HepG2 (cell line): ENCODE measurements at regions not wholly inside any gene's neighbourhood (a gene's known extent, or its start where the extent isn't known, plus 50 kb on each side); places are given as distances from the start of the nearest gene placed in this dataset.

Source experiments
- ATAC-seq: fragments of 200-7000 bp; cut with Tn5 transposase; 3 replicates; pipeline ENCODE4 v1.9.1; 2020; ENCODE audit warnings: mild to moderate bottlenecking, moderate library complexity
- BruUV-seq: library from RNA; stranded (reverse); fragments of 400-500 nt; replicated peaks from 2 replicates; lab custom pipeline; 2021; lab: Mats Ljungman, UMichigan
- CTCF ChIA-PET: fragments of 300-600 bp; formaldehyde crosslinking; extraction: SDS; loops from one replicate; lab custom pipeline; 2021; ENCODE audit warnings: low total read pairs, inconsistent platforms, low intra/inter-chr PET ratio; lab: Yijun Ruan, JAX
- POLR2A ChIA-PET: fragments of 350-600 bp; sonication (Branson Sonifier 250); formaldehyde crosslinking; loops from one replicate; lab custom pipeline; 2020; ENCODE audit warnings: antibody characterized with exemption, inconsistent platforms; lab: Yijun Ruan, JAX
- DNase-seq: peaks from one replicate; pipeline ENCODE4 v3.0.0-alpha.2; 2015; ENCODE audit warnings: low spot score
- FAIRE-seq: peaks from 3 replicates; lab custom pipeline; 2011; peaks lifted over from hg19 to GRCh38; lab: Jason Lieb, UNC
- H2AFZ ChIP-seq: one replicate; pipeline ENCODE4 v1.6.1; 2011; ENCODE audit warnings: low read length, inconsistent platforms
- H3K27ac ChIP-seq: fragments of 300-600 bp; 3 replicates; pipeline ENCODE4 v1.8.0; 2011; ENCODE audit warnings: mixed run types, mild to moderate bottlenecking, mixed read lengths, low read length, inconsistent platforms; ENCODE audit not compliant: insufficient read depth; ENCODE audit errors: extremely low read length
- H3K27me3 ChIP-seq, 2 experiments: fragments of 200-600 bp in 1 of 2; 2 replicates in 1 of 2; 3 replicates in 1 of 2; pipeline versions ENCODE4 v1.6.0 to v1.8.0; 2011; ENCODE audit warnings: low read length in 2 of 2, mild to moderate bottlenecking in 2 of 2, moderate library complexity in 2 of 2, inconsistent platforms in 1 of 2; ENCODE audit not compliant: insufficient read depth in 2 of 2, control insufficient read depth in 1 of 2
- H3K36me3 ChIP-seq, 2 experiments: fragments of 200-600 bp in 1 of 2; replicated peaks in 1 of 2; 2 replicates in 1 of 2; 3 replicates in 1 of 2; pipeline versions ENCODE4 v1.5.1 to v1.8.0; 2011; ENCODE audit warnings: low read length in 2 of 2, inconsistent platforms in 1 of 2; ENCODE audit not compliant: insufficient read depth in 2 of 2, control insufficient read depth in 1 of 2
- H3K4me1 ChIP-seq: 2 replicates; pipeline ENCODE4 v1.5.1; 2012; ENCODE audit warnings: low read length, inconsistent platforms; ENCODE audit not compliant: insufficient read depth
- H3K4me2 ChIP-seq: 2 replicates; pipeline ENCODE4 v1.6.0; 2011; ENCODE audit warnings: low read depth, low read length, inconsistent platforms
- H3K4me3 ChIP-seq, 3 experiments: fragments of 200-600 bp in 1 of 3; sonication (generic), shearing (Covaris generic) in 1 of 3; replicated peaks in 1 of 3; 2 replicates each; pipeline ENCODE4 v1.5.1; 2011 to 2016; ENCODE audit warnings: low read length in 3 of 3, inconsistent platforms in 2 of 3, low read depth in 2 of 3, mild to moderate bottlenecking in 2 of 3, control low read depth in 1 of 3, mixed read lengths in 1 of 3; ENCODE audit not compliant: insufficient read depth in 1 of 3
- H3K79me2 ChIP-seq: one replicate; pipeline ENCODE4 v1.6.1; 2011; ENCODE audit warnings: low read length, inconsistent platforms; ENCODE audit not compliant: insufficient read depth
- H3K9ac ChIP-seq: 2 replicates; pipeline ENCODE4 v1.6.0; 2011; ENCODE audit warnings: mild to moderate bottlenecking, low read depth, low read length, inconsistent platforms; ENCODE audit not compliant: insufficient read depth
- H3K9me3 ChIP-seq: 2 replicates; pipeline ENCODE4 v1.5.1; 2012; ENCODE audit warnings: mild to moderate bottlenecking, low read length
- H4K20me1 ChIP-seq: 2 replicates; pipeline ENCODE4 v1.6.0; 2011; ENCODE audit warnings: inconsistent platforms, mild to moderate bottlenecking, low read length, moderate library complexity; ENCODE audit not compliant: insufficient read depth
- ATF4 ChIP-seq, 2 experiments: fragments of 450-650 bp in 1 of 2; sonication (generic) in 1 of 2; formaldehyde crosslinking; IDR thresholded peaks; 2 replicates each; pipeline versions ENCODE4 v1.5.0 to v1.8.0; 2020 to 2022; ENCODE audit warnings: mild to moderate bottlenecking in 1 of 2, missing genetic modification reagents in 1 of 2
- GLMP ChIP-seq: sonication (generic); formaldehyde crosslinking; IDR thresholded peaks from 2 replicates; pipeline ENCODE4 v1.9.0; 2021; ENCODE audit warnings: missing genetic modification reagents, mild to moderate bottlenecking, borderline replicate concordance
- HOXA9 ChIP-seq: sonication (generic); formaldehyde crosslinking; IDR thresholded peaks from 2 replicates; pipeline ENCODE4 v1.8.1; 2022; ENCODE audit warnings: missing genetic modification reagents, mild to moderate bottlenecking, moderate library complexity, borderline replicate concordance
- KIAA2018 ChIP-seq: sonication (generic); formaldehyde crosslinking; IDR thresholded peaks from 2 replicates; pipeline ENCODE4 v1.5.0; 2020; ENCODE audit warnings: mild to moderate bottlenecking, missing genetic modification reagents, borderline replicate concordance
- NFKB2 ChIP-seq: sonication (generic); formaldehyde crosslinking; IDR thresholded peaks from 2 replicates; pipeline ENCODE4 v1.4.0; 2020; ENCODE audit warnings: missing genetic modification reagents, borderline replicate concordance
- SMARCC2 ChIP-seq: fragments of 450-650 bp; IDR thresholded peaks from 2 replicates; pipeline ENCODE4 v1.6.1; 2017; ENCODE audit warnings: antibody characterized with exemption, mild to moderate bottlenecking
- TEAD3 ChIP-seq: optimal IDR thresholded peaks from 2 replicates; pipeline ENCODE3; 2016; ENCODE audit warnings: borderline replicate concordance
- THAP9 ChIP-seq: sonication (generic); formaldehyde crosslinking; IDR thresholded peaks from 2 replicates; pipeline ENCODE4; 2020; ENCODE audit warnings: missing genetic modification reagents, mild to moderate bottlenecking, borderline replicate concordance
- ZBTB20 ChIP-seq: sonication (generic); formaldehyde crosslinking; IDR thresholded peaks from 2 replicates; pipeline ENCODE4 v1.8.1; 2023; ENCODE audit warnings: missing genetic modification reagents, low read depth, mild to moderate bottlenecking, borderline replicate concordance
- ZNF296 ChIP-seq: sonication (generic); formaldehyde crosslinking; conservative IDR thresholded peaks from 2 replicates; pipeline ENCODE4 v1.5.0; 2020; ENCODE audit warnings: mild to moderate bottlenecking, missing genetic modification reagents
- ZNF501 ChIP-seq: sonication (generic); formaldehyde crosslinking; IDR thresholded peaks from 2 replicates; pipeline ENCODE4 v1.5.1; 2020; ENCODE audit warnings: mild to moderate bottlenecking, moderate library complexity, missing genetic modification reagents
- ZNF746 ChIP-seq: sonication (generic); formaldehyde crosslinking; IDR thresholded peaks from 2 replicates; pipeline ENCODE4 v1.8.0; 2022; ENCODE audit warnings: mild to moderate bottlenecking, missing genetic modification reagents
- in situ Hi-C: cut with HindIII; loops from 2 replicates; pipeline ENCODE4 v1.10.0; 2017; ENCODE audit warnings: low pct_unique_long_range_greater_than_20kb; ENCODE audit not compliant: extremely low pct_ligation_motif_present
- intact Hi-C: fragments of 100-400 bp; cut with micrococcal nuclease; formaldehyde crosslinking; loops from one replicate; pipeline ENCODE4 v1.10.0; 2022; ENCODE audit not compliant: unreplicated experiment

- ChIA-PET CTCF (no interaction called here), POLR2A (no interaction called here)
- ATAC-seq, result no peak
- intact Hi-C loops (no loop called here), in situ Hi-C loops (no loop called here)
- no TSS peak for BruUV-seq
- no peaks in the 10 kb centered on the region for H3K9me3 ChIP-seq
- H3K9ac ChIP-seq, result no peak overlapping the region
- no peaks in the 10 kb centered on the region for H3K79me2 ChIP-seq
- no peaks in the 10 kb centered on the region for H3K4me1 ChIP-seq
- H2AFZ ChIP-seq, result no peak overlapping the region
- no peaks in the 10 kb centered on the region for H3K36me3 ChIP-seq
- FAIRE-seq, result no peak
- H3K4me2 ChIP-seq, result no peak overlapping the region
- H4K20me1 ChIP-seq, result no peaks in the 10 kb centered on the region
- H3K27me3 ChIP-seq, result no peaks in the 10 kb centered on the region
- DNase-seq, result no peak
- H3K4me3 ChIP-seq, result no peak overlapping the region
- H3K27ac ChIP-seq, result no peak overlapping the region
- TF ChIP-seq ZNF296 (CRISPR knock-in tag), result no peak
- TF ChIP-seq TEAD3, result no peak
- TF ChIP-seq ZBTB20 (CRISPR knock-in tag), result no peak
- no peak for TF ChIP-seq GLMP (CRISPR knock-in tag)
- no peak for TF ChIP-seq SMARCC2
- TF ChIP-seq HOXA9 (CRISPR knock-in tag), result no peak
- no peak for TF ChIP-seq THAP9 (CRISPR knock-in tag)
- no peak for TF ChIP-seq ZNF746 (CRISPR knock-in tag)
- no peak for TF ChIP-seq NFKB2 (CRISPR knock-in tag)
- TF ChIP-seq ATF4 (CRISPR knock-in tag; IDR thresholded peaks at IDR 0.05), result no peak
- no peak for TF ChIP-seq ZNF501 (CRISPR knock-in tag)
- TF ChIP-seq KIAA2018, result no peak
Observed at GRCh38 chr1:217977943-217978342, 307.1 kb upstream of the RRP15 start.
